DMS153 treated with DMSO at 0.1 percent for 48 hours (cell line): ENCODE measurements at regions not wholly inside any gene's neighbourhood (a gene's known extent, or its start where the extent isn't known, plus 50 kb on each side); places are given as distances from the start of the nearest gene placed in this dataset.
"Not testable (repeated sequence)": the region's sequence is repeated elsewhere in the genome, so short reads cannot be mapped to it uniquely, and the experiment has no call there.

Source experiments
- DNase-seq: peaks from one replicate; lab custom pipeline; 2025; ENCODE audit not compliant: unreplicated experiment; lab: John Stamatoyannopoulos, UW

DNA sequence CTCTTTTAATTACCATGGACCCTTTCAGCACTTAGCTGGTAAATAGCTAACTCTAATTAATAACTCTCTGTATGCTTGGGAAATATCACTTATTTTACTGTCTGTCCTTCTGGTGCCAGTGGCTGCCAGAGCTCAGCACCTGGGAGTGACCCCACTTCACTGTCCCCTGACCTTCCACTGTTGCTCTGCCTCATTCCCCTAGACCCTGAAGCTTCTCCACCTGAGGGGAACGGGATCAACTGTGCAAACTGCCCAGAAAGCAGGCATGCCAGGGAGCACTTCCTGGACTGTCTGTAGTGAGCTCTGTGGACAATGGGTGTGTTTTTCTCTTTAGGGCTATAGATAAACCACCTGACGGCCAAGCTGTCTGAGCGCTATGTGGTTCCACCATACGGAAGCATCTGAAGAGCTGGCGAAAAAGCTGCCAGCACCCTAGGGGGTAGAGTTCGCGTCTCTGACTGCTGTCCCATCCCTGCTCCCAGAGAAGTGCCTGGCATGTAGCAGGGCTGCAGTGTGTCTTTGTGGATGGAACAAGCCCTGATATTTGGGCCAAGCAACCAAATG lies 106.3 kb upstream of the FOXA2 start:
- peak; percentile 16 for DNase-seq

GRCh38 chr20:22691369-22692118 lies 107.2 kb upstream of the FOXA2 start:
- peak; percentile 52 for DNase-seq

GRCh38 chr20:22692119-22692475 lies 107.7 kb upstream of the FOXA2 start:
- no peak for DNase-seq

DNA sequence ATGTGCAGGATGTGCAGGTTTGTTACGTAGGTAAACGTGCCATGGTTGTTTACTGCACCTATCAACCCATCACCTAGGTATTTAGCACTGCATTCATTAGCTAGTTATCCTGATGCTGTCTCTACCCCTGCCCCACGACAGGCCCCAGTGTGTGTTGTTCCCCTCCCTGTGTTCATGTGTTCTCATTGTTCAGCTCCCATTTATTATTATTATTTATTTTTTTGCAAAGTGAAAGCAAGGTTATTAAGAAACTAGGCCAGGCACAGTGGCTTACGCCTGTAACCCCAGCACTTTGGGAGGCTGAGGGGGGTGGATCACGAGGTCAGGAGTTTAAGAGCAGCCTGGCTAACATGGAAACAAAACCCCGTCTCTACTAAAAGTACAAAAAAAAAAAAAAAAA lies 108.2 kb upstream of the FOXA2 start:
- not testable (repeated sequence) for DNase-seq

DNA sequence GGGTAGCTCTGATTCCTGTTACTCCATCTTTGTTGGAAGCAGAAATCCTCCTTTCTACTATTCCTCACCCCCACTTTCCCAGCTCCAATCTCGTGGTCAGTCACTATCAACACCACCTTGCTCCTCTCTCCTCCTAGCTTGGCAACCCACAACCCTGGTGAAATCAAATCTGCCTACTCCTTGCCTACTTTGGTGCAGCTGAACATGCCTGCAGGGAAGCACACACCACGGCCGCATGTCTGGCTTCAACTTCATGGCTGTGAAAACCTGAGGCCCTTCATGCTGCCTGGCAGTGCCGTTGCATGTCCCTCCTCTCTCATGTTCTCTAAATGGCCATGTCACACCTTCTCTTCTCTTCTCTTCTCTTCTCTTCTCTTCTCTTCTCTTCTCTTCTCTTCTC lies 112.4 kb upstream of the FOXA2 start:
- no peak for DNase-seq

- DNase-seq, result no peak
Observed at GRCh38 chr20:22698259-22698842, 114.0 kb upstream of the FOXA2 start.

DNA sequence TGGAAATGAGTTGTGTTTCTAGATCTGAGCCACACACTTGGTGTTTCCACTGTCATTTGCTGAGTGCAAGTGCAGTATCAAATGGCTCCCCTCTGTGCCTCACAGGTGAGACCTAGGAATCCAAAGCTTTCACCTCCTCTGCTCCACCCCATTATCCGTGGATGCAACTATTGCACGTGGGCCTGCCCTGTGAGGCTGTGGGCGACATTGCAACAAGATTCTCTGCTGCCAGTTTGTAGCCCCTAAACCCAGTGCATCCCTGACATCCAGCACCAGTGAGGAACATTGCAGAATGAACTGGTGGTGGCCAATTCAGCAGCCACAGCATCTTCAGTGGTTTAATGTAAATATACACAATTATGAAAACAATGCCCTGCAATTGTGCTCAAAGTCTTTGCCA lies 115.0 kb upstream of the FOXA2 start:
- no peak for DNase-seq

DNA sequence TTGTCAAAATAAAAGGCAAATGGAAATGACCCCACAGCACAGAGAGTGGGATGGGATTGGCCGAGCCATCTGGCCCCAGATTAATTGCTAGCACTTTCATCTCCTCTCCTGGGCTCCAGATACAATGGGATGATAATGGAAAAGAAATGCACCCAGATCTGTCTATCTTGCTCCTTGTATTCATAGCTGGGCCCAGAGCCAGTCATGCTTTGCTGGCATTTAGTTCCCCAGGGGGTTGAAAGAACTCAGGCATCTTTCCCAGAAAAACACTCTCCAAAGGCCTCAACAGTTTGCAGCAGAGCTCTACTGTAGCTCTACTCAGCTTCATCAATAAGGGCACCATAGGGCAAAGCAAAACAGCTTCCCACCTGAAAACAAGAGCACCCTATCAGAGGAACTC lies 116.0 kb upstream of the FOXA2 start:
- DNase-seq, result no peak

DNA sequence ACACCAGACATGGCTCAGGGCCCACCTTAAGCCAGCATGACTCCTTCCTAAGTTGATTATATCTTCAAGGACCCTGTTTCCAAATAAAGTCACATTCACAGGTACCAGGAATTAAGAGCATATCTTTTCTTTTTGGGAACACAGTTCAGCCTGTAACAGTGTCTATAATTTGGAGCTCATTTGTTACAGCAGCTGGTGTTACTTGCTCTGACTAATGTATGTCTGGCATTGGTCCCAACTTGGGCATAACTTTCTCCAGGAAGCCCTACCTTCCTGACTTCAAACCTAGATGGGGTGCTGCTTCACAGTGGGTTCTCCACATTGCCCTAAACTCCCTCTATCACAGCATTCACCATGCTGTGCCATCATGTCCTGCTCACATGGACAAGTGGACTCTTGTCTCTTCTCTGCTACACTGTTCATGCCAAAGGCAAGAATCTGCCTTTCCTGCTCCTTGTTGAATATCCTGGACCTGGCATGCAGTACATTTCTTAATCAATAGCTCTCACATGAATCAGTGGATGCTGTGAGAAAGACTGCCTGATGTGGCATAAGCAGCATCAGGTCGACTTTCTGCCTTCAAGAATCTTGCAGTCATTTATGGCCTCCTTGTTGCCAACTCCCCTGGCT lies 117.4 kb upstream of the FOXA2 start:
- DNase-seq, result no peak

- DNase-seq, result no peak
Observed at GRCh38 chr20:22703843-22704242, 119.5 kb upstream of the FOXA2 start.

DNA sequence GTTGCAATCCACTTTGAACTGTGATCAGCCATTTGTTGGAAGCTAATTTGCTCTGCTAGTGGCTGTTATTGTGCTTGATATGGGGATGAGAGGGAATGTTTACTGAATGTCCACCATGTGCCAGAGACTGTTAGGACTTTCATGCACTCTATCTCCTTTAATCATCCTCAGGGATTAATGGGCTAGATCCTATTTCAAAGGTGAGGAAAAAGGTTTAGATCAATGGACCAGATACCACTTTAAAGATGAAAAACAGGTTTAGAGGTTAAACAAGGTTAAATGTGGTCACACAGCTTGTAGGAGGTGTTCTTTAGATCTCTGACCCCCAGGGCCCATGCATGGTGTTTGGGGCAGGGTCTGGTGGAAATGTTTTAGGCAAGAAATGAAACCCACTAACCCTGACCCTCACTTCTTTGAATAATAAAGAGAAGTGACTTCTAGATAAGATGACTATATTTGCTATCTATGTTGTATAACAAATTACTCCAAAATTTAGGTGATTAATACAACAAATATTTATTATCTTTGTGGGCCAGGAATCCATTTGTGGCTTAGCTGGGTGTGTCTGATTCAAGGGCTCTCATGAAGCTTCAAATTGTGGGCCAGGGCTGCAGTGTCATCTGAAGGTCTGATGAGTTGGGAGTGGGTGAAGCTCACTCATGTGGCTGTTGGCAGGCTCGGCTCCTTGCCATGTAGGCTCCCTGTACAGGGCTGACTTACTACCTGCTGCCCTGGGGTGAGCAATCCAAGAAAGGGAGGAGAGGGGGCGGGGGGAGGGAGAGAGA lies 127.8 kb upstream of the FOXA2 start:
- no peak for DNase-seq

DNA sequence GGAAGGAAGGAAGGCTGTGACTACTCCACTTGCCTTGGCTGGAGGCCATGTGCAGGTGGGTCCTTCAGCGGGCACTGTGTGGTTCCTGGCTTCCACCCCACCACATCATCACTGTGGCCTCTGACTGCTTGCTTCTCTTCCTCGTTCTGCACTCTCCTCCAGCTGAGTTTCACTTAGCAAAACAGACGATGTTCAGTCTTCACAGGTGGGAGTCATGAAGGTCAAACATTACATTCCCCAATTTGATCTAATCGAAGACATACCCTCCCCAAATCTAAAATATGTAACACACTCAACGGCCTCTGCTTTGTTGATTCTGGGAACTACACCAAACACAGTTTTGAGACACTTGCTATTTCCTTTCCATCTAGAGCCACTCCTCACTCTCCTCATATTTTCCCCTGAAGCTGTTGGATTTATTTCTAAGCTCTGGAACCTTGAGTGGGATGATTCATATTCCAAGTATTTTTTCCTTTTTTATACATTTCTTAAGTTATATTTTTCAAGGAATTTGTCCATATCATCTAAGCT lies 132.5 kb upstream of the FOXA2 start:
- no peak for DNase-seq

GRCh38 chr20:22717466-22717865 lies 133.1 kb upstream of the FOXA2 start:
- no peak for DNase-seq

DNA sequence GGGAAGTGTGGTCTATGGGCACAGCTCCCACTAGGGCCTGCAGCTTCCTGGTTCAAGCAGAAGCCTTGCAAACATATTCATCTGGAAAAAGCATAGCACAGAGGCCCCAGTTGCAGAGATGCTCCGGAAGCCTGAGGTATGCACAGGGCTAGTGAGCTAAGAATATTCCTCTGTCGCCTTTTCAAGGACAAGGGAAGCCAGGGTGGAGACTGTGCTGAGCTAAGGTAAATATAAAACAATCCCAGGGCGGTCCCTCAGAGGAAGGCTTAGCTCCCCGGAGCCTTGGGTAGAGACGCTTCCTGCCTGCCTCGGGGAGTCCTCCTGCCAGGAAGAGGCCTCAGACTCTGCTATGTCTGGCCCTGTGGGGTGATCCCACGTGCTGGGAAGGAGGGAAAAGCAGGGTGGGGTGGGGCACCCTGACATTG lies 134.8 kb upstream of the FOXA2 start:
- DNase-seq, result no peak

DNA sequence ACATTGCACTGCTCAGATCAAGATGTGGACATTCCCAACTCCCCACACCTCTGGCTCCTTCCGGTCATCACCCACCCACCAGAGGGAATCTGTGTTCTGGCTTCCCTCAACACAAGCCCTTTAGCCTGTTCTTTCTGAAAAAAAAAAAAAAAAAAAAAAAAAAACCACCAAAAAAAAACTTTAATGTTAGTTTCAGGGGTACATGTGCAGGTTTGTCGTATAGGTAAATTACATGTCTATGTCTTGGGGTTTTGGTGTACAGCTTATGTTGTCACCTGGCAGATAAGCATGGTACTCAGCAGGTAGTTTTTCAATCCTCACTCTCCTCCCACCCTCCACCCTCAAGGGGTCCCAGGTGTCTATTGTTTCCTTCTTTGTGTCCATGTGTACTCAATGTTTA lies 135.8 kb upstream of the FOXA2 start:
- DNase-seq, result no peak

GRCh38 chr20:22722811-22723210 lies 138.4 kb upstream of the FOXA2 start:
- no peak for DNase-seq

DNA sequence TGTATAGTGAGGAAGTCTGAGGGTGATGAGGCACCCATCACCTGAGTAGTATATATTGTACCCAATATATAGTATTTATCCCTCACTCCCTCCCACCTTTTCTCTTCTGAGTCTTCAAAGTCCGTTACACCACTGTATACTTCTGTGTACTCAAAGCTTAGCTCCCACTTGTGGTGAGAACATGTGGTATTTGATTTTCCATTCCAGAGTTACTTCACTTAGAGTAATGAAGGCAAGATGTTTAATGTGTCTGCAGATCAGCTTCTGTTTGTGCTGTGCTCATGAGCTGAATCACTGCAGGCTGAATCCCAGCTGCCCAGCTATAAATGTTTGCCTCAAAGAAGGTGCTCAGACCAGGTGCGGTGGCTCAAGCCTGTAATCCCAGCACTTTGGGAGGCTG lies 139.3 kb upstream of the FOXA2 start:
- no peak for DNase-seq

DNA sequence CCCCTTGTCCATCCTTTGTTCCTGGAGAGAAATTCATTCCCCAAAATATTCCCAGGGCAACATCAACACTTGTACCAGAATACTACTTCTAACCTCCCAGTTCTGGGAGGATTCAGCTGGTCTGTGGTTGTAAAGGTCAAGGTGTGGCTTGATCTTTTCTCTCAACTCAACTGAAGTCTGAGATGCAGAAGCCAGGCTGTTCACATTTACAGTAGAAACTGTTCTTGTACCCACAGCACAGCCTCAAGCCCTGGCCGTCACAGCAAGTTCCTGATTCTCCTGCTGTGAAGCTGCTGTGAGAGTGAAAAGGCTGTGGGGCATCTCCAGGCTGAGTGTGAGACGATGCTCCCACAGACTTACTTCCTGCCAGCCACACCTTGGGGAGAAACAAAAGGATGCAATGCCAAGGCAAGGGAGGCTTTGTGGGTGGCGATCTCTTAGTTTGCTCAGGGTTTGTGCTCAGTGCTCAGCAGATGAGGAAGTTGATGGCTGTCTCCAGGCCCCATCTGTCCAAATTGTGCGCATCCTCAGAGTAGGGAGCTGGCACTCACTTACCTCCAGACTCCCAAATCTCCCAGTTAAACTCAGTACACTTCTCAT lies 143.9 kb upstream of the FOXA2 start:
- no peak for DNase-seq

DNA sequence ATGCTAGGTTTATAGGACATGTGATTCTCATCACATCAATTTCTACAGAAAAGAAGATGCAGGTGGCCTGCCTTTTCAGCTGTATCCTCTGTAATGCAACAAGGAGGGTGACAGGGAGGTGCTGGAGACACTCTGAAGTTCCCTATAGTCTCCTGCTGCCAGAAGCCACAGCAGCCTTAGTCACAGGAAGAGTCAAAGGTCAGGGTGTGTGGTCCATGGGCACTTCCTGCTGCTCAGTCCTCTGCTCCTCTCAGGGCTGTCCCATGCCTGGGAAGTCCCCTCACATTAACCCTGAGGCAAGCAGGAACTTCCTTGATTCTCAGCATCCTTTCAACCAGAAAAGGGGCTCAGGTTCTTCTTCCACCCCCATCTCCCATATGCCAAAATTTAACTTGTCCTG lies 144.8 kb upstream of the FOXA2 start:
- DNase-seq, result no peak

DNA sequence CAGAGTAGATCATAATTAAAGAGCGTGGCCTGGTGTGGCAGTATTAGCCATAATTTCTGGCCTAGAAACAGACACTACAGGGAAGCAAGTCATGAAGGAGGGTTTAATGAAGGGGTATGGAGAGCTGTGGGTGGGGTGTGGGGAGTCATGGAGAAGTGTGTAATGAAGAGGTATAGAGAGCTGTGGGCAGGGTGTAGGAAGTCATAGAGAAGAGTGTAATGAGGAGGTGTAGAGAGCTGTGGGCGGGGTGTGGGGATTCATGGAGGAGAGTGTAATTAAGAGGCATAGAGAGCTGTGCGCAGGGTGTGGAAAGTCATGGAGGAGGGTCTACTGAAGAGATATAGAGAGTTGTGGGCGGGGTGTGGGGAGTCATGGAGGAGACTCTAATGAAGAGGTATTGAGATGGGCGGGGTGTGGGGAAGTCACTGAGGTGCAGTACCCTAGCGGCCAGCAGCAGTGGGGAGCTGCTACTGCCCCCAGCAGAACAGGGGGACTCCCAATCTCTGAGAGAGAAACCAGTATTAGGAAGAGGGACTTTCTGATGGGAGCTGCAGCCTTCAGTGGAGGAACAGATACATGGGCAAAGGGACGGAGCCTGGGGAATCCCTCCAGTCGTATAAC lies 145.4 kb upstream of the FOXA2 start:
- DNase-seq, result no peak
